Prostate gland (tissue), 2 donors: ENCODE measurements at regions not wholly inside any gene's neighbourhood (a gene's known extent, or its start where the extent isn't known, plus 50 kb on each side); places are given as distances from the start of the nearest gene placed in this dataset.

Experiments
- DNase-seq: peaks from one replicate; pipeline ENCODE4 v3.0.0-alpha.2; 2019; ENCODE audit warnings: low spot score
- H3K27ac ChIP-seq, 2 donors: fragments of 200-600 bp; sonication (generic); 2 replicates each; pipeline ENCODE4 v1.5.1; 2017 to 2019
- H3K27me3 ChIP-seq: fragments of 200-600 bp; sonication (generic); replicated peaks from 2 replicates; pipeline ENCODE4 v1.5.1; 2019; ENCODE audit not compliant: insufficient read depth
- H3K36me3 ChIP-seq, 2 donors: fragments of 200-600 bp; sonication (generic); 1 replicate in 1 of 2; 2 replicates in 1 of 2; pipeline versions ENCODE4 v1.5.1 to v1.8.1; 2017 to 2019
- H3K4me1 ChIP-seq: fragments of 200-600 bp; sonication (generic); replicated peaks from 2 replicates; pipeline ENCODE4 v1.5.1; 2019
- H3K4me3 ChIP-seq, 2 donors: fragments of 200-600 bp; sonication (generic); 2 replicates each; pipeline ENCODE4 v1.5.1; 2017 to 2019
- H3K9me3 ChIP-seq: fragments of 200-600 bp; sonication (generic); 2 replicates; pipeline ENCODE4 v1.5.1; 2017
- CTCF ChIP-seq, 4 experiments: fragments of 200-600 bp in 2 of 4; fragments of 450-650 bp in 2 of 4; sonication (generic) in 2 of 4; IDR thresholded peaks; 1 replicate in 3 of 4; 2 replicates in 1 of 4; pipeline ENCODE4 v1.5.1; 2016 to 2019; ENCODE audit warnings: antibody characterized with exemption in 4 of 4, mild to moderate bottlenecking in 2 of 4, moderate library complexity in 2 of 4
- POLR2A ChIP-seq: fragments of 450-650 bp; IDR thresholded peaks from one replicate; pipeline ENCODE4 v1.6.1; 2016; ENCODE audit warnings: antibody characterized with exemption, mild to moderate bottlenecking
- POLR2AphosphoS5 ChIP-seq: sonication (generic); formaldehyde crosslinking; IDR thresholded peaks from one replicate; pipeline ENCODE4 v1.6.1; 2017; ENCODE audit warnings: antibody characterized with exemption
- WGBS: methylation state at CpG from one replicate; pipeline ENCODE4 v1.1.5; 2018; 5-methylcytosine and 5-hydroxymethylcytosine counted together
- intact Hi-C: fragments of 100-400 bp; cut with DNase I; formaldehyde crosslinking; loops from one replicate; pipeline ENCODE4 v1.14.2; 2022

DNA sequence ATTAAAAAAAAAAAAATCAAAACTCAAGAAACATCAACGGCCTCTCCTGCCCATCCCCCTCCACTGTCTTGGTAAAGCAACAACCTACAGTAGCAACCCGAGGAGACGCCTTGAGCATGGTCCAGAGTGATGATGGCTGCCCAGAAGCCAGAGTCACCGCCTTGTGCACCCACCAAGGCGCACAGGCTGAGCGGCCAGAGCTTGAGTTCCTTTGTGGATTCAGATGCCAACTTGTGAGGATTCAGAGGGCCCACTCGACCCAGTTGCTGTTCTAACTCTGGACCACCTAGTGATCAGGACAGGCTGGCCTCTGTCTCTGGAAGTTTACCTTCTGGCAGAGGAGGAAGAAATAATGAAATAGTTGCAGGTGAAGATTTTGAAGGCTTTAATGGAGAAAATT is 105.0 kb downstream of the PDCL3 start:
- TF ChIP-seq POLR2A (no peak), POLR2AphosphoS5 (no peak), CTCF (IDR thresholded peaks at IDR 0.05) (no peak)
- Histone ChIP-seq H3K27me3 (no peaks in the 10 kb centered on the region), H3K4me3 (no peak overlapping the region), H3K36me3 (no peaks in the 10 kb centered on the region), H3K9me3 (no peaks in the 10 kb centered on the region), H3K27ac (no peak overlapping the region), H3K4me1 (no peaks in the 10 kb centered on the region)
- no peak for DNase-seq
- WGBS = 87% methylated on average over 7 of the region's 7 CpGs
- intact Hi-C loops = no loop called here

DNA sequence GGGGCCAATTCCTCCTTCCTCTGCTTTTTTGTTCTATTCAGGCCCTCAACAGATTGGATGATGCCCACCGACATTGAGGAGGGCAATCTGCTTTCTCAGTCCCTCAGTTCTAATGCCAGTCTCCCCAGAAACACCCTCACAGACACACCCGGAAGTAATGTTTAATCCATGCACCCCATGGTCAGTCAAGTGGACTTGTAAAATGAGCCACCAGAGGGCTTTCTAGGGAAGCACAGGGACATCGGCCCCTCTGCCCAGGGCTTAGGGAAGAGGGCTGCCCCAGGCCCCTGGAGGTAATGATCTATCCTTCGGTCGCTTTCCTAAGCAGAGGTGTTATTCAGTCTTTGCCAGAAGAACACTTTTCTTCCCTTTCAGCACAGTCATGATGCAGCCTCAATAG is 107.4 kb downstream of the PDCL3 start:
- Histone ChIP-seq H3K9me3 (no peaks in the 10 kb centered on the region), H3K4me3 (no peak overlapping the region), H3K27me3 (no peaks in the 10 kb centered on the region), H3K27ac (no peak overlapping the region), H3K4me1 (no peaks in the 10 kb centered on the region), H3K36me3 (no peaks in the 10 kb centered on the region)
- intact Hi-C loops = no loop called here
- DNase-seq = no peak
- WGBS = 95% methylated on average over 5 of the region's 5 CpGs
- TF ChIP-seq POLR2A (no peak), CTCF (IDR thresholded peaks at IDR 0.05) (no peak), POLR2AphosphoS5 (no peak)

DNA sequence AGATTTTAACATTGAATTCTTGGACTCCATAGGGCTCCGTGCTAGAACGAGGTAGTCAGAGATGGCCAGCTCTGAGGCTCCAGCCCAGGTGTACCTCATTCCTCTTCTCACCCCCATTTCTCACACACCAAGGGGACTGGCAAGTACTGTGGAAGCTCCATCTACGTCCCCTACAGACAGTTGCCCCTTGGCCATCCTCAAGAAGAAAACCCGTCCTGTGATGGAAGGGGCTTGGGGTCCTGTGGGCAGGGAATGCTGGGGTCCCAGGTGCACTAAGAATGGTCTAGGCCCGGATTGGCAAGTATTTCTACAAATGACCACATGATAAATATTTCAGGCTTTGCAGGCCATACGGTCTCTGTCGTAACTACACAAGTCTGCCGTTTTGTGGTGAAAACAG is 110.3 kb downstream of the PDCL3 start:
- Histone ChIP-seq H3K4me3 (no peak overlapping the region), H3K36me3 (no peaks in the 10 kb centered on the region), H3K27me3 (no peaks in the 10 kb centered on the region), H3K4me1 (no peaks in the 10 kb centered on the region), H3K27ac (no peak overlapping the region), H3K9me3 (no peaks in the 10 kb centered on the region)
- TF ChIP-seq POLR2AphosphoS5 = no peak
- no peak for TF ChIP-seq CTCF (IDR thresholded peaks at IDR 0.05)
- TF ChIP-seq POLR2A = no peak
- no peak for DNase-seq
- WGBS = 88% methylated on average over 8 of the region's 8 CpGs
- intact Hi-C loops = no loop called here

DNA sequence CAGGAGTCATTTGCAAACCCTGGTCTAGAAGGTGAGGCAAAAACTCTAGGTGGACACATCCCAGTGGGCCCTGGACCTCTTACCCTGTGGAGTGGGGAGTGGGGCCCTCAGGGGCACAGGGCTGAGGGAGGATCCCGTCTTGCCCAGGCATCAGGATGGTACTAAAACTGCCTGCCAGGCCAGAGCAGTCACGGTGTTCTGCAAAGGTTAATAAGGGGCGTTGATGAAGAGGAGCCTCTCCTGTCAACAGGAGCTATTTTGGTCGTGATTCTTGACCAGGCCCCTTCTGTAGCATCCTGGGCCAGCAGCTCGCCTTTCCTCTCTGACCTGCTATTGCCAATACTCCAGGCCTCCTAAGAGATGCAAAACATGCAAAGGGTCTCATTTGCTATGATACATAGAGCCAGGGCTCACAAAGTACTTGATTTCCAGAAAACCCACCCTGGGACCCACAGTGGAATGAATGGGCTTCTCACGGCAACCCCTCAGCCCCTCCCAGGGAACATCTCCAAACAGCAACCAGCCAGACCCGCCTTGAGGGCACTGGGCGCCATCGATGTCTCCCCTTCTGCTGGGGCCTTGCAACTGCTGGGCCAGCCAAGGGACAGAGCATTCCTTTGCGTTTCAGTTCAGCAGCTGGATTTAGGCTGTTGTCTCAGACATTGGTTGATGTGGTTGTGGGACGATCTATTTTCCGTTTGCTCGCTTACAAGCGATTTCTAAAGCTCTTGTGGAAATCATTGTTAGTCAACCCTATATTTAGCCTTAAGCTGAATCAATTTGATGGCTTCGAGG is 111.1 kb downstream of the PDCL3 start:
- no peak for TF ChIP-seq CTCF (IDR thresholded peaks at IDR 0.05)
- no peak for TF ChIP-seq POLR2AphosphoS5
- no peak for TF ChIP-seq POLR2A
- no peaks in the 10 kb centered on the region for H3K27me3 ChIP-seq
- intact Hi-C loops = no loop called here
- 85% methylated on average over 15 of the region's 15 CpGs for WGBS
- H3K27ac ChIP-seq = no peak overlapping the region
- H3K4me3 ChIP-seq = no peak overlapping the region
- no peaks in the 10 kb centered on the region for H3K4me1 ChIP-seq
- no peak for DNase-seq
- no peaks in the 10 kb centered on the region for H3K9me3 ChIP-seq
- H3K36me3 ChIP-seq = no peaks in the 10 kb centered on the region

DNA sequence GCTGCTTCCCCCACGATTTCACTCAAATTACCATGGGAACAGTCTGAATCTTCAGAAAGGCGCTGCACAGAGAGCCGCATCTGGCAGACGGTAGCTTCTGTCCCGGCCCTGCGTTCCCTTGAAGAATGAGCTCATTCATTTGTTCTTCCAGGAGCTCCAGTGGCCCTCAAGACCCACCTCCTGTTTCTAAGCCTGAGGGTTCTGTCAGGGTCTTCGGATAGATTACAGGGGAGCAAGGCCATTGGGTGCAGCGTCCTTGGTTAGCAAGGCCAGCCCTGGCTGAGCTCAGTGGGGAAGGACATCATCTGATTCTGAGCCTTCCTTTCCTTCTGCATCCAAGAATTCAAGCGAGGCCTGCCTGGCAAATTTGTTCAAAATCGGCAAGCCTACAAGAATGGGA is 111.9 kb downstream of the PDCL3 start:
- Histone ChIP-seq H3K27me3 (no peaks in the 10 kb centered on the region), H3K9me3 (no peaks in the 10 kb centered on the region), H3K36me3 (no peaks in the 10 kb centered on the region), H3K4me3 (no peak overlapping the region), H3K27ac (no peak overlapping the region), H3K4me1 (no peaks in the 10 kb centered on the region)
- WGBS = 92% methylated on average over 10 of the region's 10 CpGs
- no peak for DNase-seq
- intact Hi-C loops = no loop called here
- TF ChIP-seq POLR2AphosphoS5 (no peak), CTCF (IDR thresholded peaks at IDR 0.05) (no peak), POLR2A (no peak)
